Esophagus squamous epithelium (tissue), 5 donors: ENCODE measurements at regions not wholly inside any gene's neighbourhood (a gene's known extent, or its start where the extent isn't known, plus 50 kb on each side); places are given as distances from the start of the nearest gene placed in this dataset.

Experiments used
- DNase-seq: peaks from one replicate; lab custom pipeline; 2025; lab: John Stamatoyannopoulos, UW
- H3K27ac ChIP-seq, 4 donors: fragments of 200-600 bp; sonication (generic); one replicate each; pipeline ENCODE4 v1.5.1; 2016 to 2019; ENCODE audit warnings: mild to moderate bottlenecking in 1 of 4
- H3K27me3 ChIP-seq, 4 donors: fragments of 200-600 bp; sonication (generic); 1 replicate in 3 of 4; 2 replicates in 1 of 4; pipeline versions ENCODE4 v1.5.1 to v1.6.0; 2017 to 2021; ENCODE audit warnings: antibody characterized with exemption in 1 of 4
- H3K36me3 ChIP-seq, 3 donors: fragments of 200-600 bp; sonication (generic); one replicate each; pipeline ENCODE4 v1.5.1; 2016 to 2019
- H3K4me1 ChIP-seq, 3 donors: fragments of 200-600 bp; sonication (generic); one replicate each; pipeline ENCODE4 v1.5.1; 2017 to 2019
- H3K4me3 ChIP-seq, 4 donors: fragments of 200-600 bp; sonication (generic); 1 replicate in 3 of 4; 2 replicates in 1 of 4; pipeline ENCODE4 v1.5.1; 2016 to 2019; ENCODE audit warnings: mild to moderate bottlenecking in 2 of 4, moderate library complexity in 1 of 4
- H3K9me3 ChIP-seq, 3 donors: fragments of 200-600 bp; sonication (generic); one replicate each; pipeline ENCODE4 v1.5.1; 2016 to 2019
- CTCF ChIP-seq, 6 experiments: fragments of 450-650 bp in 4 of 6; fragments of 200-600 bp in 2 of 6; sonication (generic) in 2 of 6; IDR thresholded peaks; one replicate each; pipeline ENCODE4 v1.5.1; 2016 to 2019; ENCODE audit warnings: antibody characterized with exemption in 6 of 6, mild to moderate bottlenecking in 4 of 6, moderate library complexity in 4 of 6
- POLR2A ChIP-seq, 4 donors: fragments of 450-650 bp; IDR thresholded peaks; one replicate each; pipeline ENCODE4 v1.6.1; 2017; ENCODE audit warnings: antibody characterized with exemption in 4 of 4, mild to moderate bottlenecking in 4 of 4, moderate library complexity in 3 of 4
- WGBS, 2 donors: methylation state at CpG; one replicate each; pipeline ENCODE4 v1.1.5; 2018; 5-methylcytosine and 5-hydroxymethylcytosine counted together
- intact Hi-C: fragments of 100-400 bp; cut with DNase I; formaldehyde crosslinking; loops from one replicate; pipeline ENCODE4 v1.15.0; 2022
- donor health status: DM: yes; HTN: yes; CAD: no.

GRCh38 chr21:18907076-18907475 lies 503.5 kb upstream of the TMPRSS15 start:
- TF ChIP-seq CTCF (IDR thresholded peaks at IDR 0.05) (no peak), POLR2A (IDR thresholded peaks at IDR 0.05) (no peak)
- intact Hi-C loops = no loop called here
- Histone ChIP-seq H3K4me3 (no peak overlapping the region), H3K9me3 (no peaks in the 10 kb centered on the region), H3K27me3 (no peaks in the 10 kb centered on the region), H3K27ac (no peak overlapping the region), H3K4me1 (no peaks in the 10 kb centered on the region), H3K36me3 (no peaks in the 10 kb centered on the region)
- DNase-seq = no peak
- 14 to 15% methylated on average over 2 of the region's 2 CpGs for WGBS, 2 donors

- WGBS, 2 donors = 67 to 76% methylated on average over 4 of the region's 4 CpGs
- peaks cover 0 to 3% (median 0%) of the 10 kb centered on the region in 3 donors for H3K9me3 ChIP-seq
- H3K4me1 ChIP-seq = no peaks in the 10 kb centered on the region
- no peak for DNase-seq
- TF ChIP-seq CTCF (IDR thresholded peaks at IDR 0.05) (no peak), POLR2A (IDR thresholded peaks at IDR 0.05) (no peak)
- intact Hi-C loops = no loop called here
- no peak overlapping the region for H3K4me3 ChIP-seq
- H3K27ac ChIP-seq = no peak overlapping the region
- no peaks in the 10 kb centered on the region for H3K36me3 ChIP-seq
- no peaks in the 10 kb centered on the region for H3K27me3 ChIP-seq
Measured at GRCh38 chr21:18908641-18909040, 505.1 kb upstream of the TMPRSS15 start.

- no peak overlapping the region for H3K4me3 ChIP-seq
- no peaks in the 10 kb centered on the region for H3K36me3 ChIP-seq
- WGBS, 2 donors = 39 to 72% methylated on average over 1 to 3 of the region's 4 CpGs
- no peaks in the 10 kb centered on the region for H3K4me1 ChIP-seq
- TF ChIP-seq POLR2A (IDR thresholded peaks at IDR 0.05) (no peak), CTCF (IDR thresholded peaks at IDR 0.05) (no peak)
- no peak for DNase-seq
- intact Hi-C loops = no loop called here
- H3K27me3 ChIP-seq = no peaks in the 10 kb centered on the region
- peaks cover 0 to 12% (median 0%) of the 10 kb centered on the region in 3 donors for H3K9me3 ChIP-seq
- no peak overlapping the region for H3K27ac ChIP-seq
Measured at GRCh38 chr21:18913914-18914313, 510.3 kb upstream of the TMPRSS15 start.

GRCh38 chr21:18914570-18914969 lies 511.0 kb upstream of the TMPRSS15 start:
- no peaks in the 10 kb centered on the region for H3K27me3 ChIP-seq
- intact Hi-C loops = no loop called here
- TF ChIP-seq POLR2A (IDR thresholded peaks at IDR 0.05) = no peak
- no peak for TF ChIP-seq CTCF (IDR thresholded peaks at IDR 0.05)
- no peak for DNase-seq
- no peaks in the 10 kb centered on the region for H3K36me3 ChIP-seq
- peaks cover 0 to 12% (median 0%) of the 10 kb centered on the region in 3 donors for H3K9me3 ChIP-seq
- no peaks in the 10 kb centered on the region for H3K4me1 ChIP-seq
- H3K27ac ChIP-seq = no peak overlapping the region
- H3K4me3 ChIP-seq = no peak overlapping the region
- WGBS, 2 donors = 85% methylated on average over 2 of the region's 2 CpGs

GRCh38 chr21:18917622-18918021 lies 514.0 kb upstream of the TMPRSS15 start:
- WGBS, 2 donors = 52 to 64% methylated on average over 6 of the region's 6 CpGs
- Histone ChIP-seq H3K4me1 (no peaks in the 10 kb centered on the region), H3K4me3 (no peak overlapping the region), H3K27me3 (no peaks in the 10 kb centered on the region), H3K36me3 (no peaks in the 10 kb centered on the region), H3K27ac (no peak overlapping the region), H3K9me3 (peaks cover 0 to 12% (median 0%) of the 10 kb centered on the region in 3 donors)
- no peak for DNase-seq
- intact Hi-C loops = no loop called here
- TF ChIP-seq POLR2A (IDR thresholded peaks at IDR 0.05) (no peak), CTCF (IDR thresholded peaks at IDR 0.05) (no peak)
